OCI-LY1 (cell line): ENCODE measurements at regions not wholly inside any gene's neighbourhood (a gene's known extent, or its start where the extent isn't known, plus 50 kb on each side); places are given as distances from the start of the nearest gene placed in this dataset.

Source experiments
- H2AFZ ChIP-seq: fragments of 200-600 bp; sonication (generic), shearing (Covaris generic); 2 replicates; pipeline ENCODE4 v1.6.0; 2014; ENCODE audit warnings: antibody characterized with exemption, mild to moderate bottlenecking, low read length
- H3F3A ChIP-seq: fragments of 200-600 bp; sonication (generic), shearing (Covaris generic); 2 replicates; pipeline ENCODE4 v1.6.0; 2014; ENCODE audit warnings: mild to moderate bottlenecking, antibody characterized with exemption, low read length, moderate library complexity; ENCODE audit not compliant: insufficient read depth
- H3K27ac ChIP-seq: fragments of 200-600 bp; sonication (generic); 2 replicates; pipeline ENCODE4 v1.5.1; 2014; ENCODE audit warnings: low read length, mixed run types, mild to moderate bottlenecking, low read depth; ENCODE audit not compliant: poor library complexity, severe bottlenecking
- H3K27me3 ChIP-seq: fragments of 200-600 bp; sonication (generic); 2 replicates; pipeline ENCODE4 v1.6.0; 2014; ENCODE audit warnings: antibody characterized with exemption, mild to moderate bottlenecking, low read length, moderate library complexity; ENCODE audit not compliant: insufficient read depth
- H3K36me3 ChIP-seq: fragments of 200-600 bp; sonication (generic); 2 replicates; pipeline ENCODE4 v1.6.1; 2014; ENCODE audit warnings: mild to moderate bottlenecking, antibody characterized with exemption, low read length, moderate library complexity, mixed read lengths; ENCODE audit not compliant: insufficient read depth
- H3K4me1 ChIP-seq: fragments of 200-600 bp; sonication (generic); 2 replicates; pipeline ENCODE4 v1.5.1; 2014; ENCODE audit warnings: mild to moderate bottlenecking, low read length, moderate library complexity; ENCODE audit not compliant: insufficient read depth, severe bottlenecking
- H3K4me2 ChIP-seq: fragments of 200-600 bp; sonication (generic), shearing (Covaris generic); 2 replicates; pipeline ENCODE4 v1.6.1; 2014; ENCODE audit warnings: low read length
- H3K4me3 ChIP-seq: fragments of 200-600 bp; sonication (generic); 2 replicates; pipeline ENCODE4 v1.5.1; 2014; ENCODE audit warnings: low read length, low read depth, mild to moderate bottlenecking, mixed read lengths; ENCODE audit not compliant: poor library complexity, severe bottlenecking
- H3K79me2 ChIP-seq: fragments of 200-600 bp; shearing (Covaris generic); 2 replicates; pipeline ENCODE4 v1.6.1; 2016; ENCODE audit warnings: mixed run types, low read length, mixed read lengths; ENCODE audit not compliant: insufficient read depth
- H3K9ac ChIP-seq: fragments of 200-600 bp; sonication (generic), shearing (Covaris generic); 2 replicates; pipeline ENCODE4 v1.6.1; 2014; ENCODE audit warnings: mild to moderate bottlenecking, low read length, mixed read lengths
- H3K9me2 ChIP-seq: fragments of 200-600 bp; sonication (generic), shearing (Covaris generic); 2 replicates; pipeline ENCODE4 v1.6.1; 2014; ENCODE audit warnings: low read depth, mild to moderate bottlenecking, low read length, mixed read lengths
- H3K9me3 ChIP-seq: fragments of 200-600 bp; shearing (Covaris generic); 2 replicates; pipeline ENCODE4 v1.6.1; 2014; ENCODE audit warnings: low read length, mixed read lengths
- H4K20me1 ChIP-seq: fragments of 200-600 bp; sonication (generic), shearing (Covaris generic); 2 replicates; pipeline ENCODE4 v1.6.0; 2016; ENCODE audit warnings: mild to moderate bottlenecking, low read length; ENCODE audit not compliant: insufficient read depth
- CTCF ChIP-seq: fragments of 200-600 bp; sonication (generic), shearing (Covaris generic); IDR thresholded peaks from 2 replicates; pipeline ENCODE4 v1.5.1; 2017; ENCODE audit warnings: mild to moderate bottlenecking, antibody characterized with exemption, low read length, moderate library complexity, mixed read lengths
- EZH2 ChIP-seq: fragments of 200-600 bp; sonication (generic), shearing (Covaris generic); IDR thresholded peaks from 2 replicates; pipeline ENCODE4 v1.8.0; 2017; ENCODE audit warnings: borderline replicate concordance, mixed run types, mild to moderate bottlenecking, antibody characterized with exemption, low read length, moderate library complexity, mixed read lengths

GRCh38 chr16:59214455-59214854, 480.3 kb upstream of the GOT2 start:
- Histone ChIP-seq H4K20me1 (no peaks in the 10 kb centered on the region), H3K9me3 (no peaks in the 10 kb centered on the region), H3K9me2 (no peaks in the 10 kb centered on the region), H3K4me1 (no peaks in the 10 kb centered on the region), H3K79me2 (no peaks in the 10 kb centered on the region), H3K9ac (no peak overlapping the region), H3K4me2 (no peak overlapping the region), H3K27ac (no peak overlapping the region), H3F3A (no peaks in the 10 kb centered on the region), H3K27me3 (no peaks in the 10 kb centered on the region), H3K4me3 (no peak overlapping the region), H3K36me3 (no peaks in the 10 kb centered on the region), H2AFZ (no peak overlapping the region)
- no peak for TF ChIP-seq CTCF
- no peak for TF ChIP-seq EZH2

DNA sequence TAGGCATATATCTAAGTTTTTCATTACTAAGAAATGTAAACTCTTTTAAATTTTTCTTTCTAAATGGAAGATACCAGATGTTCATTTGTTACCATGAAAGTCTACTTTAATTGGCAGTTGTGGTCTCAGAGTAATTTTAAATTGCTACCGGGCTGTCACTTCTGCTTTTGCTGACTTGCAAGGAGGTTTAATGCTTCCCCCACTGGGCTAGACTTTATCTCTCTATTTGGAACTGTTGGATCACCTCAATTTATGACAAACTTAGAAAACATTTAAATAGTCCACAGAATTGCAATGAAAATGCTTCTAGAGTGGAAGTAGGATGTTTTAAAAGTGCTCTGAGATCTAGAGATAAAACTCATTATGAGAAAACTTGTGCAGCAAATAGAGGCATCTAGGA, 479.8 kb upstream of the GOT2 start:
- no peaks in the 10 kb centered on the region for H4K20me1 ChIP-seq
- no peaks in the 10 kb centered on the region for H3F3A ChIP-seq
- H3K79me2 ChIP-seq = no peaks in the 10 kb centered on the region
- H2AFZ ChIP-seq = no peak overlapping the region
- no peak overlapping the region for H3K27ac ChIP-seq
- no peaks in the 10 kb centered on the region for H3K9me3 ChIP-seq
- TF ChIP-seq CTCF (no peak), EZH2 (no peak)
- H3K4me3 ChIP-seq = no peak overlapping the region
- H3K4me1 ChIP-seq = no peaks in the 10 kb centered on the region
- H3K27me3 ChIP-seq = no peaks in the 10 kb centered on the region
- no peaks in the 10 kb centered on the region for H3K9me2 ChIP-seq
- H3K4me2 ChIP-seq = no peak overlapping the region
- H3K9ac ChIP-seq = no peak overlapping the region
- H3K36me3 ChIP-seq = no peaks in the 10 kb centered on the region

DNA sequence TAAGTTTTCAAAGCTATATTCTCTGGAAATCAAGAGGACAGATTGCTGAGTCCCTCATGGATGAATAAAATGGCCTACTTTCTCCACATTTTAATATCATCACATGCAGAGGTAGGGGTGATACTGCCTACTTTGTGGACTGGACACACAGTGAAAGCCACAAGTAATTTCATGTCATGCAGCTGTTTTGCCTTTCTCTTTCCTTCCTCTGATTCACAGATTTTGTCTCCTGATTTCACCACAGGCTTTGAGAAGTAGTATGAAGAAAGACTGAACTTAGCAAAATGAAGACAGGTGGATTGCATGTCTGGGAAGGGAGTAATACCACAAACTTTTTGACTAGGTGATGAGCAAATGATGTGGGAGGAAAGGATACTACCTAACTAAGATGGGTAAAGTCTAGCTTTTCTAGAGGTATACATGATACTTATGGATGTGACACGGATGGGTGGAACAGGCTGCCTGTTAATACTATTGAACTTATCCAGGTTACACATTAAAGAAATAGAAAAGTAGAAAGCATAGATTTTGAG, 478.4 kb upstream of the GOT2 start:
- Histone ChIP-seq H3K27me3 (no peaks in the 10 kb centered on the region), H3K27ac (no peak overlapping the region), H3K4me2 (no peak overlapping the region), H4K20me1 (no peaks in the 10 kb centered on the region), H2AFZ (no peak overlapping the region), H3K9ac (no peak overlapping the region), H3F3A (no peaks in the 10 kb centered on the region), H3K4me1 (no peaks in the 10 kb centered on the region), H3K9me3 (no peaks in the 10 kb centered on the region), H3K9me2 (no peaks in the 10 kb centered on the region), H3K4me3 (no peak overlapping the region), H3K79me2 (no peaks in the 10 kb centered on the region), H3K36me3 (no peaks in the 10 kb centered on the region)
- no peak for TF ChIP-seq CTCF
- TF ChIP-seq EZH2 = no peak
